ENCODE measurements at regions not wholly inside any gene's neighbourhood (a gene's known extent, or its start where the extent isn't known, plus 50 kb on each side); places are given as distances from the start of the nearest gene placed in this dataset.

DNA sequence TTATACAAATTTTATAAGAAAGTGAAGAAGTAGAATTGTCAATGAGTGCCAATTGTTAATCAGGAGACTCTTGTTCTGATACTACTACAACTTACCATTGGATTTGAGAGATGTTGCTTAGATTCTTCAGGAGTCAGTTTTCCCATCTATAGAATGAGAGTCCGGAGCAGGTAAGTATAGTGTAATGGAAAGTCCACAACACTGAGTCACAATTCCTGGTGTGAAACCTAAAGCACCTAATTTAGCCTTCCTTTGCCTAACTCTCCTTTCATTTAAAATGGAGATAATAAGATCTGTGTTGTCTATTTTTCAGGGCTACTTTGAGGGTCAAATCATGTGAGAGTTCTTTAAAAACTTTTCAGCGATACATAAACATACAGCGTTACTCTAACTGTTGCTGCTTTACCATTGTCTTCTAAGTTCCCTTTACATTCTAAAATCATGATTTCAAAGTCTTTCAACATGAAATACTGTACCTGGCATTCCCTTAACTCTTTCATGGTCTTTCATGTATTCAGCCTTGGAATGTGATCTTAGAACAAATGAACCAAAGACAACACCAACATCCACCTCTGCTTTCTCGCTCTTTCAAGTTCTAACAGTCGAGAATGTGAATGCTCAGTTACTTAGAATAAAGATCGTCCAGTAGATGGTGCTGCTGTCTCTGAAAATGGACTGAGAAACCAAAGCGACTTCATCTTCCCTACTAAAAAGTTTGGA is 90.9 kb downstream of the SLC30A10 start:
- no peaks in the 10 kb centered on the region for H3K9me3 Mint-ChIP-seq (ENCODE audit: low read depth)
- no peak for DNase-seq (ENCODE audit: low spot score, unreplicated experiment)

DNA sequence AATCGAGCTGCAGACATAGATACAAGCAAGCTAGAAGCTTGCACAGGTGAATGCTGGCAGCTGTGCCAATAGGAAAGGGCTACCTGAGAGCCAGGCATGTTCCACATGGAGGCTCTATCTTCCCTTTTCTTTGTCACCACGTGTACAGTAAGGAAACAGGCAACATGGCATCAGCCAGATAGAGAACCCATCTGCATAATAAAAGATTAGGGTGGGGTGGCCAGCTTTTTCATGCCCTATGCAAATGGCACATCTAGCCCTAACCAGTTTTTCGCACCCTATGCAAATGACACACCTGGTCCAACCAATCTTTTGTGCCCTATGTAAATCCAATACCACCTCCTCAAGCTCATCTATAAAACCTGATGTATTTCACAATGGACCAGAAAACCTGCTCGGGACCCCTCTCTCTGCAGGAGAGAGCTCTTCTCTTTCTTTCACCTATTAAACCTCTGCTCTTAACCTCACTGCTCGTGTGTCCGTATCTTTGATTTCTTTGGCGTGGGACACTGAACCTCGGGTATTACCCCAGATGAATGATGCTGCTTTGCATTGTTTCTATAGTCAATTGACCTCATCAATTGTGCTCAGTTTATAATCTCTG is 93.9 kb downstream of the SLC30A10 start:
- Mint-ChIP-seq H3K36me3 (ENCODE audit: insufficient read depth) (no peaks in the 10 kb centered on the region), H3K4me1 (ENCODE audit: low read depth) (peaks cover 7% of the 10 kb centered on the region), H3K4me3 (ENCODE audit: low read depth) (no peak overlapping the region), H3K9me3 (ENCODE audit: low read depth) (no peaks in the 10 kb centered on the region), H3K27ac (no peak overlapping the region), H3K27me3 (peaks cover 18% of the 10 kb centered on the region)
- TF ChIP-seq, protein P1, sequence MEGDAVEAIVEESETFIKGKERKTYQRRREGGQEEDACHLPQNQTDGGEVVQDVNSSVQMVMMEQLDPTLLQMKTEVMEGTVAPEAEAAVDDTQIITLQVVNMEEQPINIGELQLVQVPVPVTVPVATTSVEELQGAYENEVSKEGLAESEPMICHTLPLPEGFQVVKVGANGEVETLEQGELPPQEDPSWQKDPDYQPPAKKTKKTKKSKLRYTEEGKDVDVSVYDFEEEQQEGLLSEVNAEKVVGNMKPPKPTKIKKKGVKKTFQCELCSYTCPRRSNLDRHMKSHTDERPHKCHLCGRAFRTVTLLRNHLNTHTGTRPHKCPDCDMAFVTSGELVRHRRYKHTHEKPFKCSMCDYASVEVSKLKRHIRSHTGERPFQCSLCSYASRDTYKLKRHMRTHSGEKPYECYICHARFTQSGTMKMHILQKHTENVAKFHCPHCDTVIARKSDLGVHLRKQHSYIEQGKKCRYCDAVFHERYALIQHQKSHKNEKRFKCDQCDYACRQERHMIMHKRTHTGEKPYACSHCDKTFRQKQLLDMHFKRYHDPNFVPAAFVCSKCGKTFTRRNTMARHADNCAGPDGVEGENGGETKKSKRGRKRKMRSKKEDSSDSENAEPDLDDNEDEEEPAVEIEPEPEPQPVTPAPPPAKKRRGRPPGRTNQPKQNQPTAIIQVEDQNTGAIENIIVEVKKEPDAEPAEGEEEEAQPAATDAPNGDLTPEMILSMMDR (IDR thresholded peaks at IDR 0.05; ENCODE audit: unreplicated experiment): no peak
- no peak for DNase-seq (ENCODE audit: low spot score, unreplicated experiment)

More for the DNA sequence above, 90.9 kb downstream of the SLC30A10 start:
- peaks cover 18% of the 10 kb centered on the region for H3K27me3 Mint-ChIP-seq
- peaks cover 2% of the 10 kb centered on the region for H3K36me3 Mint-ChIP-seq (ENCODE audit: insufficient read depth)
- H3K4me1 Mint-ChIP-seq (ENCODE audit: low read depth): peaks cover 10% of the 10 kb centered on the region
- H3K27ac Mint-ChIP-seq: no peak overlapping the region
- TF ChIP-seq, protein P1 (IDR thresholded peaks at IDR 0.05; ENCODE audit: unreplicated experiment): peak; percentile 77
- H3K4me3 Mint-ChIP-seq (ENCODE audit: low read depth): no peak overlapping the region

DNA sequence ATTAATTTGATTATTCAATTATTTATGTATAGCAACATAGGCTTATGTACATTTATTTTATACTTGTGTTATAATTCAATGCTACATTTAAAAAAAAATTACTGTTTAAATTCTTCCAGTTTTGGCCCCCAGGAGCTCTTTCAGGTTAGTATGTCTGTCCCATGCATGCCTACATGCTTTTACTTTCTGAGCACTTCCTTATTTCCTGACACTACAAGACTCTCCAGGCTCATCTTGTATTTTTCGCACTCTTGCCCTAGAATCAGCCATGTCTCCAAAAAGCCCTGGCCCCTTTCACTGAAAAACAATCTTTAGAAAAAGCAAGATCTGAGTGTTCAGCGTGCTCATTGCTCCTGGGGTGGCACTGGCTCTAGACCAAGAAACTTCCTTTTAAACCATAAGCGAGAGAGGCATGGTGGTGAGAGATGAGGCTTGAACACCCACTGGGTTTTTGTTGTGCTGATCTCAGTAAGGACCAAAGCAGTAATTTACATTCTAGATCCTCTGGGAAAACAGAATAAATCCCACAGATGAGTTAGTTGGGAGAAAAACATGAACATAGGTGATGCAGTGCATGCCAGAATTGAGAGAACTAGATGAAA is 95.0 kb downstream of the SLC30A10 start:
- Mint-ChIP-seq H3K36me3 (ENCODE audit: insufficient read depth) (no peaks in the 10 kb centered on the region), H3K9me3 (ENCODE audit: low read depth) (no peaks in the 10 kb centered on the region), H3K4me3 (ENCODE audit: low read depth) (no peak overlapping the region), H3K4me1 (ENCODE audit: low read depth) (no peaks in the 10 kb centered on the region), H3K27ac (no peak overlapping the region), H3K27me3 (peaks cover 18% of the 10 kb centered on the region)
- DNase-seq (ENCODE audit: low spot score, unreplicated experiment): no peak
- TF ChIP-seq, protein P1 (IDR thresholded peaks at IDR 0.05; ENCODE audit: unreplicated experiment): no peak

DNA sequence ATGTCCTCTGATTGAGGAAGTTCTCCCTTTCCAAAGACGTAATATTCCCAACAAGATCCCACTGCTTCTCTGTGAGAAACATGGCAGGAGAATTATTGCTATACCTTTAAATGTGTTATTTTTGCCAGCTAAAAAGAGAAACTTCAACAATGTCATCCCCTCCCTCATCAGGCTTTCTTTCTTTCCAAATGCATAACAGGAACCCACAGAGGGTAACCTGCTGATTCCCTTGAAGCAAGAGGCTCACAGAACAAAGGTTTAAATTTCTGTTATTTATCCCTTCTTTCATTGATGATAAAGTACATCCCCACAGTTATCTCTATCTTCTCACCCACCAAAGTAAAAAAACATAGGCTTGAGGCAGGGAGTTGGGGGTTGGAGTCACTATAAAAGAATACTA is 102.1 kb downstream of the SLC30A10 start:
- Mint-ChIP-seq H3K36me3 (ENCODE audit: insufficient read depth) (no peaks in the 10 kb centered on the region), H3K4me3 (ENCODE audit: low read depth) (no peak overlapping the region), H3K9me3 (ENCODE audit: low read depth) (no peaks in the 10 kb centered on the region), H3K27me3 (peaks cover 3% of the 10 kb centered on the region), H3K27ac (no peak overlapping the region), H3K4me1 (ENCODE audit: low read depth) (no peaks in the 10 kb centered on the region)
- TF ChIP-seq, protein P1 (IDR thresholded peaks at IDR 0.05; ENCODE audit: unreplicated experiment): no peak
- DNase-seq (ENCODE audit: low spot score, unreplicated experiment): no peak

DNA sequence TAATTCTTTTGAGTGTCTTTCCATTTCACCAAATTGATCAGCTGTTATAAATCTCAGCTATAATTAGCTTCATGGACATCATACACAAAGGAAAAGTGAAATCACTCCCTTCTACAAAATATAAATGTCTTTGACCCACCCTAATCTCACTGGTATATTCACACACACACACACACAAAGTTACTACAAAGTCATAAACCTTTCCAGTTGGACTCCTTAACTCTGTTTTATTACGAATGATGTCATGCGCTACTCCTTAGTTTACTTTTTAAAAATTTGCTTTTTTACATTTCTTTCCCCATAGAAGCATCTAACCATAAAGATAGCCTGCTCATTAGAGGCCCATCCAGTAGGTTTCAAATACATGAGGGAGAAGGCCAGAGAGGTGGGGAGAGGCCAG is 103.0 kb downstream of the SLC30A10 start:
- no peak overlapping the region for H3K27ac Mint-ChIP-seq
- no peaks in the 10 kb centered on the region for H3K36me3 Mint-ChIP-seq (ENCODE audit: insufficient read depth)
- no peaks in the 10 kb centered on the region for H3K9me3 Mint-ChIP-seq (ENCODE audit: low read depth)
- peaks cover 3% of the 10 kb centered on the region for H3K27me3 Mint-ChIP-seq
- DNase-seq (ENCODE audit: low spot score, unreplicated experiment): no peak
- TF ChIP-seq, protein P1 (IDR thresholded peaks at IDR 0.05; ENCODE audit: unreplicated experiment): no peak
- no peak overlapping the region for H3K4me3 Mint-ChIP-seq (ENCODE audit: low read depth)
- H3K4me1 Mint-ChIP-seq (ENCODE audit: low read depth): no peaks in the 10 kb centered on the region
